PC-9 (cell line): ENCODE measurements at regions not wholly inside any gene's neighbourhood (a gene's known extent, or its start where the extent isn't known, plus 50 kb on each side); places are given as distances from the start of the nearest gene placed in this dataset.

Source experiments
- BruUV-seq: library from RNA; stranded (reverse); fragments of 400-500 nt; replicated peaks from 2 replicates; lab custom pipeline; 2021; lab: Mats Ljungman, UMichigan
- CTCF ChIA-PET: fragments of 300-600 bp; sonication (Branson Sonifier 250); formaldehyde crosslinking; loops from one replicate; lab custom pipeline; 2022; ENCODE audit warnings: antibody characterized with exemption; lab: Charles Lee
- POLR2A ChIA-PET: fragments of 300-600 bp; sonication (Branson Sonifier 250); formaldehyde crosslinking; loops from one replicate; lab custom pipeline; 2022; ENCODE audit warnings: antibody characterized with exemption; ENCODE audit not compliant: unreplicated experiment; lab: Charles Lee
- DNase-seq, 2 experiments: peaks; one replicate each; pipeline versions ENCODE4 v3.0.0 to v3.0.0-alpha.2; 2015 to 2022; ENCODE audit warnings: mixed read lengths in 1 of 2
- H2AFZ ChIP-seq: fragments of 200-600 bp; sonication (generic); 2 replicates; pipeline ENCODE4 v1.8.1; 2017; ENCODE audit warnings: antibody characterized with exemption
- H3F3A ChIP-seq: fragments of 200-600 bp; sonication (generic); 2 replicates; pipeline ENCODE4 v1.8.1; 2017; ENCODE audit warnings: antibody characterized with exemption, mild to moderate bottlenecking, low read depth; ENCODE audit not compliant: insufficient read depth
- H3K27ac ChIP-seq: fragments of 200-600 bp; sonication (generic); 2 replicates; pipeline ENCODE4 v1.6.1; 2016; ENCODE audit warnings: mixed run types
- H3K27me3 ChIP-seq: fragments of 200-600 bp; sonication (generic); 2 replicates; pipeline ENCODE4 v1.6.1; 2016; ENCODE audit warnings: low read depth, mixed run types; ENCODE audit not compliant: insufficient read depth
- H3K36me3 ChIP-seq: fragments of 200-600 bp; sonication (generic); 2 replicates; pipeline ENCODE4 v1.6.1; 2016; ENCODE audit warnings: low read depth, mixed run types
- H3K4me1 ChIP-seq: fragments of 200-600 bp; sonication (generic); replicated peaks from 2 replicates; pipeline ENCODE4 v1.6.1; 2016; ENCODE audit warnings: mixed run types; ENCODE audit not compliant: insufficient read depth
- H3K4me2 ChIP-seq: fragments of 200-600 bp; sonication (generic); 2 replicates; pipeline ENCODE4 v1.6.1; 2017; ENCODE audit warnings: mixed run types
- H3K4me3 ChIP-seq: fragments of 200-600 bp; sonication (generic); 2 replicates; pipeline ENCODE4 v1.6.1; 2016; ENCODE audit warnings: mixed run types
- H3K79me2 ChIP-seq: fragments of 200-600 bp; sonication (generic); 2 replicates; pipeline ENCODE4 v1.6.1; 2017; ENCODE audit warnings: low read depth, mixed run types
- H3K9me2 ChIP-seq: fragments of 200-600 bp; sonication (generic); 2 replicates; pipeline ENCODE4 v1.8.1; 2017; ENCODE audit warnings: mild to moderate bottlenecking; ENCODE audit not compliant: insufficient read depth
- H3K9me3 ChIP-seq: fragments of 200-600 bp; sonication (generic); 2 replicates; pipeline ENCODE4 v1.8.1; 2016; ENCODE audit warnings: low read depth; ENCODE audit not compliant: insufficient read depth
- H4K20me1 ChIP-seq: fragments of 200-600 bp; sonication (generic); 2 replicates; pipeline ENCODE4 v1.8.1; 2017; ENCODE audit not compliant: insufficient read depth
- CTCF ChIP-seq: fragments of 200-600 bp; sonication (generic); conservative IDR thresholded peaks from 2 replicates; pipeline ENCODE4 v1.6.1; 2017; ENCODE audit warnings: mixed run types, antibody characterized with exemption, mild to moderate bottlenecking, moderate library complexity
- EZH2 ChIP-seq: fragments of 200-600 bp; sonication (generic); IDR thresholded peaks from 2 replicates; pipeline ENCODE4 v1.8.0; 2017; ENCODE audit warnings: antibody characterized with exemption, low read depth
- intact Hi-C: fragments of 100-400 bp; cut with micrococcal nuclease; formaldehyde crosslinking; loops from one replicate; pipeline ENCODE4 v1.10.0; 2022; ENCODE audit not compliant: unreplicated experiment

GRCh38 chr5:28217695-28218094, 1179.3 kb upstream of the CDH9 start:
- H3K4me2 ChIP-seq = no peak overlapping the region
- intact Hi-C loops = no loop called here
- H3K36me3 ChIP-seq = no peaks in the 10 kb centered on the region
- no peaks in the 10 kb centered on the region for H3K4me1 ChIP-seq
- H4K20me1 ChIP-seq = no peaks in the 10 kb centered on the region
- no peak overlapping the region for H2AFZ ChIP-seq
- CTCF ChIA-PET = no interaction called here
- POLR2A ChIA-PET = no interaction called here
- H3K27me3 ChIP-seq = no peaks in the 10 kb centered on the region
- 0 out of 2 replicates have a peak, but pooled peaks cover 4% of the 10 kb centered on the region for H3K9me2 ChIP-seq
- H3K27ac ChIP-seq = no peak overlapping the region
- no TSS peak for BruUV-seq
- H3F3A ChIP-seq = no peaks in the 10 kb centered on the region
- no peak overlapping the region for H3K4me3 ChIP-seq
- DNase-seq = no peak
- TF ChIP-seq CTCF (no peak), EZH2 (no peak)
- no peaks in the 10 kb centered on the region for H3K9me3 ChIP-seq
- no peaks in the 10 kb centered on the region for H3K79me2 ChIP-seq

- H2AFZ ChIP-seq = no peak overlapping the region
- H3K27me3 ChIP-seq = no peaks in the 10 kb centered on the region
- H3K27ac ChIP-seq = no peak overlapping the region
- no peaks in the 10 kb centered on the region for H3K79me2 ChIP-seq
- no peak for DNase-seq
- POLR2A ChIA-PET = no interaction called here
- intact Hi-C loops = no loop called here
- TF ChIP-seq EZH2 (no peak), CTCF (no peak)
- 0 out of 2 replicates have a peak, but pooled peaks cover 4% of the 10 kb centered on the region for H3K9me2 ChIP-seq
- CTCF ChIA-PET = no interaction called here
- no peak overlapping the region for H3K4me3 ChIP-seq
- H3K36me3 ChIP-seq = no peaks in the 10 kb centered on the region
- H3F3A ChIP-seq = no peaks in the 10 kb centered on the region
- no peaks in the 10 kb centered on the region for H4K20me1 ChIP-seq
- H3K9me3 ChIP-seq = no peaks in the 10 kb centered on the region
- no peaks in the 10 kb centered on the region for H3K4me1 ChIP-seq
- H3K4me2 ChIP-seq = no peak overlapping the region
- BruUV-seq = no TSS peak
Measured at GRCh38 chr5:28216939-28217360, 1178.6 kb upstream of the CDH9 start.

- H3K27me3 ChIP-seq = no peaks in the 10 kb centered on the region
- no peak overlapping the region for H2AFZ ChIP-seq
- H3K4me1 ChIP-seq = no peaks in the 10 kb centered on the region
- no peaks in the 10 kb centered on the region for H4K20me1 ChIP-seq
- 0 out of 2 replicates have a peak, but pooled peaks cover 4% of the 10 kb centered on the region for H3K9me2 ChIP-seq
- intact Hi-C loops = no loop called here
- POLR2A ChIA-PET = no interaction called here
- no peaks in the 10 kb centered on the region for H3K36me3 ChIP-seq
- H3F3A ChIP-seq = no peaks in the 10 kb centered on the region
- CTCF ChIA-PET = no interaction called here
- no peaks in the 10 kb centered on the region for H3K9me3 ChIP-seq
- H3K4me3 ChIP-seq = no peak overlapping the region
- H3K4me2 ChIP-seq = no peak overlapping the region
- no peak for DNase-seq
- no peaks in the 10 kb centered on the region for H3K79me2 ChIP-seq
- no peak overlapping the region for H3K27ac ChIP-seq
- no peak for TF ChIP-seq CTCF
- TF ChIP-seq EZH2 = no peak
- no TSS peak for BruUV-seq
Measured at GRCh38 chr5:28215091-28215490, 1176.7 kb upstream of the CDH9 start.
